ENCODE measurements at regions not wholly inside any gene's neighbourhood (a gene's known extent, or its start where the extent isn't known, plus 50 kb on each side); places are given as distances from the start of the nearest gene placed in this dataset.

- DNase-seq (ENCODE audit: low spot score): no peak
Measured at GRCh38 chr4:187415231-187415630, 580.3 kb upstream of the ZFP42 start.

- DNase-seq (ENCODE audit: low spot score): no peak
Measured at GRCh38 chr4:187416216-187416615, 579.4 kb upstream of the ZFP42 start.

- DNase-seq (ENCODE audit: low spot score): no peak
Measured at GRCh38 chr4:187417721-187418120, 577.9 kb upstream of the ZFP42 start.

DNA sequence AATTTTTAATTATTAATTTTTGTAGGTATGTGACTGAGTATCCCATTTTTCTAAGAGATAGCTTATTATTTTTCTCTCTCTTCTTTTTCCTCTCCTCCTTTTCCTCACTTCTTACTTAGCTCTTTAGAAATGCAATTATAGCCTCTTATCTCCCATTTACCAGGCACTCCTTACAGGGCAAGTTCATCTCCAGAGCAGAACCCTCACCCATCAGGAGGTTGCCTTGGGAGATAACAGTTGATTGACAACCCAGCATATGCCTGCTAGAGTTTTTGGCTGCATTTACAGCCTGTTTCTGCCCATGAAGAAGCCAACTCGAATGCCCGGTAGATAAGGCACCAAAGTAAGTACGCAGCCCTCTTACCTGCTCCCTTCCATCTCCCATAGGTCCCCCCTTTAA is 572.9 kb upstream of the ZFP42 start:
- DNase-seq (ENCODE audit: low spot score): no peak

DNA sequence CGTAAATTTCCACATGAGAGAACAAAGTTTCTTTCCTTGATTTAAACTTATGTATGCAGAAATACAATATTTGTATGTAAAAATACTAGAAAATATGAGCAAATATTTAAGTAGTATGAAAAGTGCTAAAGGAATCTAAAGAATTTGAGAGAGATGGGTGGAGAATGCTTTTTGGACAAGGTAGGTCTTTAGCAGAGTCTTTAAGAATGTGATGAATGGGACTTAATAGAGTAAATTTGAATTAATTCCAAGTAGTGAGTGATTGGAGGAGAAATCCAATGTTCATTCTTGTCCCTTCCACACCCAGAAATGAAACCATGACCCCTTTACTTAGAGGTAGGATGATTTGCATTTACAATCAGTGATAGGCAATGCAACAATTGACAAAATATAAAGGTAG is 570.9 kb upstream of the ZFP42 start:
- DNase-seq (ENCODE audit: low spot score): no peak

- no peak for DNase-seq (ENCODE audit: low spot score)
Measured at GRCh38 chr4:187426511-187426910, 569.1 kb upstream of the ZFP42 start.

- no peak for DNase-seq (ENCODE audit: low spot score)
Measured at GRCh38 chr4:187432310-187432709, 563.3 kb upstream of the ZFP42 start.

- DNase-seq (ENCODE audit: low spot score): no peak
Measured at GRCh38 chr4:187433141-187433540, 562.4 kb upstream of the ZFP42 start.

GRCh38 chr4:187436251-187436650 is 559.3 kb upstream of the ZFP42 start:
- DNase-seq (ENCODE audit: low spot score): no peak

- no peak for DNase-seq (ENCODE audit: low spot score)
Measured at GRCh38 chr4:187444061-187444460, 551.5 kb upstream of the ZFP42 start.

DNA sequence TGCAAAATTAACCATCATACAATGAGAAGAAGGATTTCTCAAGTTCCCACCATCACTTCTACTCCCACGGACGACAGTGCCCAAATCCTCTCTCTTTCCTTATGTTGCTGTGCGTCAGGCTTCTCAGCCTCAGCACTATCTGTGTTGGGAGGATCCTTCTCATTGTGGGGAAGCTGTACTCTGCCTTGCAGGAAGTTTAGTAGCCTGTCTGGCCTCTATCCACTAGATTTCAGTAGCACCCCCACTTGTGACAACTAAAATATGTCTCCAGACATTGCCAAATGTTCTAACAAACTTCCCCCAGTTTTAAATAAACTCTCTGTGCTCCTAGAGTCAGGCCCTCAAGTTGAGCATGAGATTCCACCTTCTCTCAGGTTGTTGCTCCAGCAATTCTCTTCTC is 545.9 kb upstream of the ZFP42 start:
- DNase-seq (ENCODE audit: low spot score): no peak

GRCh38 chr4:187451776-187452175 is 543.8 kb upstream of the ZFP42 start:
- DNase-seq (ENCODE audit: low spot score): no peak

DNA sequence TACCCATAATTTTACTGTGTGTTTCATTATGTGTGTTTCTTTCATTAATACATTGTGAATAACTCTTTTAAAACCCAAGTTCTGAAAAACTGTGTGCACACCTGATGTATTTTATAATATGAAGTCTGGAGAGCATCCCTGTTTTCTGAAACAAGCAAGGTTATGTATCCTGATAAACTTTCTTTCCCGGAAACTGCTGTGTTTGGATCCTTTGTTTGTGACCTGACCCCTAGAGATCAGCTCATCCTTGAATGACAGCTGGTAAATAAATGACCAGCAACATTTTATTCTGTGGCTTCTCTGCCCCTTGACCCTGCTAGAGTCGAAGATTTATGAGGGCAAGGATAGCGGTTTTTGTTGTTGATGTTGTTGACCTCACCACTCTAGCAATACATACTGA is 535.6 kb upstream of the ZFP42 start:
- no peak for DNase-seq (ENCODE audit: low spot score)

- no peak for DNase-seq (ENCODE audit: low spot score)
Measured at GRCh38 chr4:187464573-187464972, 531.0 kb upstream of the ZFP42 start.

DNA sequence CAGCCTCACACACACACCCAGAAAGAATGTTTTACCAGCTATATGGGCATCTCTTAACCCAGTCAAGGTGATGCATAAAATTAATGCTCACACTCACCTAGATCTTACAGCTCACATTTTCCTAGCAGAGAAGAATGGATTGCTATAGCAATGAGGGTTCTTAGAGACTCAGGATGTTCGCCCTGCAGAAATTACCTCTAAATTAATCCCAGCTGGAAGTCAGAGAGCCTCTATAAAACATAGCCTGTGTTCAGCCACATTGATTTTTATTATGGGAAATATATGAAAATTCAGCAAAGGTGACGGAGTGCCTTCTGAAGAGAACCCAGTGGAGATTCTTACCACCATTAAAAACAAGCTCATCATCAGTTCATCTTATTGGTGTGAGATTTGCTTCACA is 528.3 kb upstream of the ZFP42 start:
- no peak for DNase-seq (ENCODE audit: low spot score)

GRCh38 chr4:187469627-187470026 is 525.9 kb upstream of the ZFP42 start:
- DNase-seq (ENCODE audit: low spot score): no peak

DNA sequence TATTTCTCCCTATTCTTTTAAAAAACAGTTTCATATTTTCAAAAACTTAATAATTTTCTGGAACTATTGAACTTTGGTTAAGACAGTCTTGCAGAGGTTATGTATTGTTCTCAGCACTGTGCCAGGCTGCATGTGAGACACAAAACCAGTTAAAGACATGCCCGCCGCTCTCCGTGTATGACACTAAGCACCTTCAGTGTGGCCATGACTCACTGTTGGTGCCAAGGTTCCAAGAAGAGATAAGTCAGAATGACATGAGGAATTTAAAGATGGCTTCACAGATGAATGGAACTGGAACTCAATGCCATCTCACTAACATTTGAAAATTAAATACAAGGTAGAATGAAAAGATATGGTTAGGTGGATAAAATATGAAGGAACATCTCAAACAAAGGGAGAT is 525.5 kb upstream of the ZFP42 start:
- DNase-seq (ENCODE audit: low spot score): no peak

DNA sequence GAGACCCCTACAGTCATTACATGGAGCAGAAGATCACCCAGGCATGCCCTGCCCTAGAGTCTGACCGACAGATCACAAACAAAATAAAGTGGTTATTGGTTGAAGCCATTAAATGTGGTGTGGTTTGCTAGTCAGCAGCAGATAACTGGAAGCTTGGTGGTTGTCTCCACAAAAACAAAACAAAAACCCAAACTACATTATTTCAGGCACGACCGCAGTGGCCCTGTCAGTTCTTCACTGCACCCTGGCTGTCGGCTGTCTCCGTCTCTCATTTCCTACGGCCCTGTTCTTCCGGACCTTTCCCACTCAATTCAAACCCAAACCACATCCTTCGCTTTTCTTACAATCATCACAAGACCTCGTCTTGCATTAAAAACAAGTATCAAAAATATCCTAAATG is 521.3 kb upstream of the ZFP42 start:
- no peak for DNase-seq (ENCODE audit: low spot score)

DNA sequence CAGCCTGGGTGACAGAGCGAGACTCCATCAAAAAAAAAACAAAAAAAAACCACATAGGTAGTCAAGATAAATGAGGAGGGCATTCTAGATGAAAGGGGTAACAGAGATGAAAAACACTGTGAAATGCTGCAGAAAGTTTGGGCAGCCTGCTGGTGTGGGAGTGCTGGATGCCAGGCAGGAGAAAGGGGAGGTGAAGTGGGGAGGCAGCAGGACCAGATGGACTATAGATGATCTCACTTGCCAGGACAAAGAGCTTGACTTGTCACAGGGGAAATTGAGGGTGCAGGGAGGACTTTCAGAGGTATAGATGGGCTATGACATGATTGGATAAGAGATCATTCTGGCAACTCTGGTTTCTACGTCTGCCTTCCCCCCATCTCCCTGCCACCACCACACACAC is 519.7 kb upstream of the ZFP42 start:
- no peak for DNase-seq (ENCODE audit: low spot score)

DNA sequence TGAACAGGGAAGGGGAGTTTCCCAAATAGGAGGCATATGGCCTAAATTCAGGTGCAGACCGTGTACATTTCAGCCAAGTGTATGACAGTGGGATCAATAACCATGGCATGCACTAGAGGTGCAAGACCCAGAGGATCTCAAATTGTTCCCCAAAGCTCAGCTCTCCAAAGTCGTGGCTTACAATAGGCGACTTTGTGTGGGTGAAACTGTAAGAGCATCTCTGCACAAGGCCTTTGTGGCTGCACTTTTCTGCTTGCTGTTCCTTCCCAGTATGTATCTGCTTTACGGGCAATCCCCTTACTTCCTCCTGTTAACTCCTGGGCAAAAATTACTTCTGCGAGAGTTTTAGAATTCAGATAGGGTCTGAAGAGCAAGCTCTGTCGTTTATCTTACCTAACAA is 518.3 kb upstream of the ZFP42 start:
- DNase-seq (ENCODE audit: low spot score): no peak

DNA sequence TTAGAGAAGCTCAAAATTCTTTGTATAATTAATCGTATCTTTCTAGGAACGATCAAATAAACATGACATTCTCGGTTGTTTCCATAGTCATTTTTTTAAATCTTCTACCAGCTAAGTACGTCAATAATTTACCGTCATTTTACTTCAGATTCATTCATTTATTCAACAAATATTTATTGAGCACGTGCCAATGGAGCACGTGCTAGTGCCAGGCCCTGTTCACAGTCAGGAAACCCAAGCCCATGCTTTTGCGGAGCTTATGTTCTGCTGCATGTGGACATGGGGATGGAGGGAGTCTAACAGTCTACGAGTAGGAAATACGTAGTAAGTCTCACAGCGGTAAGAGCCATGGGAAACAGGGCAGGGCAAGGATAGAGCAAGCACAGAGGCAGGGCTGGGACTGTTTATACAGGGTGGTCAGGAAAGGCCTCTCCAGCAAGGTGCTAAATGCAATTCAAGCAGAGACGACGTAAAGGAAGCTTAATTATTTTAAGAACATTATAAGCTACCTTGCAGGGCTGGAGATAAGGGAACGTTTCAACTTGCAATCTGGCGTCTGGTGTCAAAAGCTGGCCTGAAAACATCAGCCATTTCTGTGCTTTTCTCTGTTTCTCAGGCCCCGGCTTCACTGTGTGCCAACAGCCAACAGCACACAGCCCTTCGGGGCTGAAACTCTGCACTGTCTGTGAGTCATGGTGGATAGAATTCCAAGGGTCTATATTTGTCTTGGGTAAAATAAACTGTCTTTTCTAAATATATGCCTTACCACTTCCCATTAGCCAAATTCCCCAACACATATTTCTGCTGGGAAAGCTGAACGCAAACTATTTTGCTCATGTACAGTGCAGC is 517.1 kb upstream of the ZFP42 start:
- DNase-seq (ENCODE audit: low spot score): no peak

- DNase-seq (ENCODE audit: low spot score): no peak
Measured at GRCh38 chr4:187479511-187479910, 516.1 kb upstream of the ZFP42 start.

DNA sequence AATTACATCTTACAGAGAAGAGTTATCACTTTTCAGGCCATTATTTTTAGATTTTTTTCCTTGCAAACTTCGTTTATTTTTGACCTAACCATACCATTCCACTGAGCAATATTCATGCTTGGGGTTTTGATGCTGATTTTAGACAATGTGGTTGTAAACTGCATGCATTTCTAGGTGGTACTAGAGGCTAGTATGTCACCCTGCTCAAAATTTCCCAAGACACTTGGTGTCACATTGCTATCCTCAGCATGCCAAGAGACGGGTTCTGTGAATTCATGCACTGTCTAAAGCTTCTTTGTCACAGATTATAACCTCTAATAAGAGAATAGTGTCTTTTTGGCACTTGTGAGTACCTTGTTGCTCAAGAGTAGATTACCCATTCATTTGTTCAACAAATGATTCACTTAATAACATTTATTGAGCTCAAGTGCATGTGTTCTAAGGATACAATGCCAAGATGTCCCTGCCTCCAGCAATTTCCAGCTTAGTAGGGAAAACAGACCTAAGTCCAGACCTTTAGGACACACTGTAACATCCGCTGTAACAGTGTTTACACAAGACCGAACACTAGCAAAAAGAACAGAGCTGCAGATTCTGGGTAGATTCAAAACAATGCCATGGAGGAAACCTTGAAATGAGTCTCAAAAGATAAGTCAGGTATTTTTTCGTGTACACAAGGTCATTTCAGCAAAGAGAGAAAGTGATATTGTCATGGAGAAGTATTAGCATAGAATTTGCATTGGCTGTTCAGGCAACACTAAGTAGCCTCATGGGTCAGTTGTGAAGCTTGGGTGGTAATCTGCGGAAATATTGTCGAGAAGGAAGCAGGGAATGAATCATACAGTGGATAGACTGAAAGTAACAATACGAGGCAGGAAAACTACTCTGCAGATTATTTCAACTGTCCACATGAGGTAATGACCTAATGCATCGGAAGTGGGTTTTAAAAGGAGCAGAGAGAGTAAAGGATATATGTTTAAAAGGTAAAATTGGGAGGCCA is 515.1 kb upstream of the ZFP42 start:
- DNase-seq (ENCODE audit: low spot score): no peak

Measured in CD4-positive, alpha-beta T cell treated with Interleukin-15 for 4 hours (primary cell).